ENCODE measurements at regions not wholly inside any gene's neighbourhood (a gene's known extent, or its start where the extent isn't known, plus 50 kb on each side); places are given as distances from the start of the nearest gene placed in this dataset.

- TF ChIP-seq NFE2L2 (IDR thresholded peaks at IDR 0.05; ENCODE audit: low read depth, low read length) (no peak), MAFK (IDR thresholded peaks at IDR 0.05; ENCODE audit: low read depth, low read length) (no peak), POLR2A (IDR thresholded peaks at IDR 0.05; ENCODE audit: low read depth, low read length) (no peak), CHD1 (IDR thresholded peaks at IDR 0.05; ENCODE audit: low read depth, low read length) (no peak), MXI1 (IDR thresholded peaks at IDR 0.05; ENCODE audit: borderline replicate concordance, low read depth, low read length) (no peak), SMC3 (IDR thresholded peaks at IDR 0.05; ENCODE audit: low read depth, low read length) (no peak), RCOR1 (IDR thresholded peaks at IDR 0.05; ENCODE audit: insufficient replicate concordance, low read length) (no peak), RAD21 (IDR thresholded peaks at IDR 0.05; ENCODE audit: low read length) (no peak), FOS (IDR thresholded peaks at IDR 0.05; ENCODE audit: low read depth, low read length) (no peak), RFX5 (IDR thresholded peaks at IDR 0.05; ENCODE audit: low read depth, low read length) (no peak), CEBPB (IDR thresholded peaks at IDR 0.05; ENCODE audit: low read depth, low read length) (no peak), USF2 (IDR thresholded peaks at IDR 0.05; ENCODE audit: low read depth, low read length) (no peak), MAZ (IDR thresholded peaks at IDR 0.05; ENCODE audit: borderline replicate concordance, low read depth, low read length) (no peak), BHLHE40 (IDR thresholded peaks at IDR 0.05; ENCODE audit: low read depth, low read length) (no peak)
- TF ChIP-seq, protein P1, sequence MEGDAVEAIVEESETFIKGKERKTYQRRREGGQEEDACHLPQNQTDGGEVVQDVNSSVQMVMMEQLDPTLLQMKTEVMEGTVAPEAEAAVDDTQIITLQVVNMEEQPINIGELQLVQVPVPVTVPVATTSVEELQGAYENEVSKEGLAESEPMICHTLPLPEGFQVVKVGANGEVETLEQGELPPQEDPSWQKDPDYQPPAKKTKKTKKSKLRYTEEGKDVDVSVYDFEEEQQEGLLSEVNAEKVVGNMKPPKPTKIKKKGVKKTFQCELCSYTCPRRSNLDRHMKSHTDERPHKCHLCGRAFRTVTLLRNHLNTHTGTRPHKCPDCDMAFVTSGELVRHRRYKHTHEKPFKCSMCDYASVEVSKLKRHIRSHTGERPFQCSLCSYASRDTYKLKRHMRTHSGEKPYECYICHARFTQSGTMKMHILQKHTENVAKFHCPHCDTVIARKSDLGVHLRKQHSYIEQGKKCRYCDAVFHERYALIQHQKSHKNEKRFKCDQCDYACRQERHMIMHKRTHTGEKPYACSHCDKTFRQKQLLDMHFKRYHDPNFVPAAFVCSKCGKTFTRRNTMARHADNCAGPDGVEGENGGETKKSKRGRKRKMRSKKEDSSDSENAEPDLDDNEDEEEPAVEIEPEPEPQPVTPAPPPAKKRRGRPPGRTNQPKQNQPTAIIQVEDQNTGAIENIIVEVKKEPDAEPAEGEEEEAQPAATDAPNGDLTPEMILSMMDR (conservative IDR thresholded peaks at IDR 0.05; ENCODE audit: low read depth, low read length): no peak
- TF ChIP-seq, protein P2, sequence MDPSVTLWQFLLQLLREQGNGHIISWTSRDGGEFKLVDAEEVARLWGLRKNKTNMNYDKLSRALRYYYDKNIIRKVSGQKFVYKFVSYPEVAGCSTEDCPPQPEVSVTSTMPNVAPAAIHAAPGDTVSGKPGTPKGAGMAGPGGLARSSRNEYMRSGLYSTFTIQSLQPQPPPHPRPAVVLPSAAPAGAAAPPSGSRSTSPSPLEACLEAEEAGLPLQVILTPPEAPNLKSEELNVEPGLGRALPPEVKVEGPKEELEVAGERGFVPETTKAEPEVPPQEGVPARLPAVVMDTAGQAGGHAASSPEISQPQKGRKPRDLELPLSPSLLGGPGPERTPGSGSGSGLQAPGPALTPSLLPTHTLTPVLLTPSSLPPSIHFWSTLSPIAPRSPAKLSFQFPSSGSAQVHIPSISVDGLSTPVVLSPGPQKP (IDR thresholded peaks at IDR 0.05; ENCODE audit: borderline replicate concordance, low read depth, low read length): no peak
- H3K27me3 ChIP-seq (ENCODE audit: control insufficient read depth, insufficient read depth, low read length): no peaks in the 10 kb centered on the region
- no TSS peak for BruUV-seq (replicated peaks)
Observed at GRCh38 chr13:80510686-80511085, 169.8 kb upstream of the SPRY2 start.

More at GRCh38 chr13:80510686-80511085, 169.8 kb upstream of the SPRY2 start:
- no peak overlapping the region for H2AK9ac ChIP-seq (replicated peaks; ENCODE audit: low read depth, low read length, poor library complexity)
- H2BK120ac ChIP-seq (ENCODE audit: low read depth, low read length): no peak overlapping the region
- no peak overlapping the region for H3K4ac ChIP-seq (ENCODE audit: low read depth, low read length)
- H3K4me3 ChIP-seq (ENCODE audit: insufficient read depth, low read depth, low read length): no peak overlapping the region
- in situ Hi-C loops (cut with MboI; ENCODE audit: low sequenced_read_pairs) (no loop called here), intact Hi-C loops (cut with micrococcal nuclease) (no loop called here), dilution Hi-C loops (cut with HindIII; ENCODE audit: low sequenced_read_pairs, unreplicated experiment) (no loop called here)
- H2BK20ac ChIP-seq (ENCODE audit: low read depth, low read length): no peak overlapping the region
- no peak overlapping the region for H3K18ac ChIP-seq (ENCODE audit: low read depth, low read length)
- H3K9me3 ChIP-seq (ENCODE audit: control insufficient read depth, insufficient read depth, low read length): no peaks in the 10 kb centered on the region
- no peaks in the 10 kb centered on the region for H4K20me1 ChIP-seq (ENCODE audit: insufficient read depth, low read length)
- no peak overlapping the region for H2AFZ ChIP-seq (replicated peaks; ENCODE audit: low read length, poor library complexity)
- H3K4me1 ChIP-seq (ENCODE audit: control insufficient read depth, insufficient read depth, low read length): no peaks in the 10 kb centered on the region
- no peak overlapping the region for H2BK15ac ChIP-seq (ENCODE audit: low read depth, low read length)
- DNase-seq: no peak
- no peak overlapping the region for H3K23ac ChIP-seq (ENCODE audit: low read depth, low read length)
- no peaks in the 10 kb centered on the region for H3K36me3 ChIP-seq (ENCODE audit: control insufficient read depth, insufficient read depth, low read length)
- ATAC-seq (ENCODE audit: low read depth): no peak
- WGBS, 2 experiments (ENCODE audit: extremely low coverage in 2 of 2, insufficient read length in 1 of 2): no CpG with 5 or more reads among the region's 2 CpGs
- no peak overlapping the region for H3K14ac ChIP-seq (replicated peaks; ENCODE audit: low read depth, low read length)
- no peaks in the 10 kb centered on the region for H3K9me1 ChIP-seq (ENCODE audit: insufficient read depth, low read length)
- H3K79me1 ChIP-seq (ENCODE audit: low read depth in 1 of 2, low read length in 2 of 2): no peaks in the 10 kb centered on the region
- CTCF ChIA-PET: no interaction called here
- no peak overlapping the region for H4K91ac ChIP-seq (ENCODE audit: insufficient read depth, low read depth, low read length)
- no peak overlapping the region for H3K4me2 ChIP-seq (ENCODE audit: low read depth, low read length)
- no peak overlapping the region for H3K27ac ChIP-seq (ENCODE audit: insufficient read depth, low read length)
- no peak overlapping the region for H4K8ac ChIP-seq (ENCODE audit: low read depth in 2 of 2, low read length in 2 of 2)
- H2BK5ac ChIP-seq (ENCODE audit: low read depth, low read length, poor library complexity, severe bottlenecking): no peak overlapping the region
- H3K9ac ChIP-seq (ENCODE audit: low read depth, low read length): no peak overlapping the region
- no peak overlapping the region for H3K56ac ChIP-seq (ENCODE audit: extremely low read depth, insufficient read depth, low read length)
- POLR2A ChIA-PET (ENCODE audit: unreplicated experiment): no interaction called here
- no peak overlapping the region for H4K5ac ChIP-seq (ENCODE audit: low read depth, low read length)
- H2AK5ac ChIP-seq (ENCODE audit: low read depth, low read length): no peak overlapping the region

Data from IMR-90 (cell line).